ENCODE measurements at regions not wholly inside any gene's neighbourhood (a gene's known extent, or its start where the extent isn't known, plus 50 kb on each side); places are given as distances from the start of the nearest gene placed in this dataset.

- no peaks in the 10 kb centered on the region for H3K9me2 ChIP-seq (replicated peaks; ENCODE audit: control insufficient read depth, low read length)
- H3F3A ChIP-seq (ENCODE audit: control insufficient read depth, insufficient read depth) = no peaks in the 10 kb centered on the region
- H3K4me1 ChIP-seq (ENCODE audit: control insufficient read depth, low read length) = no peaks in the 10 kb centered on the region
- no peaks in the 10 kb centered on the region for H3K36me3 ChIP-seq (ENCODE audit: control insufficient read depth, low read length)
- no peak overlapping the region for H3K27ac ChIP-seq (ENCODE audit: low read depth, low read length)
- no peaks in the 10 kb centered on the region for H4K20me1 ChIP-seq (ENCODE audit: control insufficient read depth, insufficient read depth, low read depth, low read length)
- TF ChIP-seq EZH2phosphoT487 (IDR thresholded peaks at IDR 0.05; ENCODE audit: borderline replicate concordance, low read length) (no peak), CTCF (IDR thresholded peaks at IDR 0.05; ENCODE audit: low read depth, low read length, poor library complexity, severe bottlenecking) (no peak)
- H3K27me3 ChIP-seq (ENCODE audit: control insufficient read depth, low read length) = no peaks in the 10 kb centered on the region
- H3K4me2 ChIP-seq (ENCODE audit: low read length) = no peak overlapping the region
- no peaks in the 10 kb centered on the region for H3K9me3 ChIP-seq (ENCODE audit: control insufficient read depth, insufficient read depth, low read length)
- H3K4me3 ChIP-seq (ENCODE audit: low read length) = no peak overlapping the region
- no peaks in the 10 kb centered on the region for H3K79me2 ChIP-seq (ENCODE audit: control insufficient read depth, low read length)
These were observed 255.8 kb downstream of the MFSD1 start for GRCh38 chr3:159057621-159058020.

- Histone ChIP-seq H3K4me3 (ENCODE audit: low read length) (no peak overlapping the region), H3K27ac (ENCODE audit: low read depth, low read length) (no peak overlapping the region), H3K9me2 (replicated peaks; ENCODE audit: control insufficient read depth, low read length) (no peaks in the 10 kb centered on the region), H3K79me2 (ENCODE audit: control insufficient read depth, low read length) (no peaks in the 10 kb centered on the region), H3K36me3 (ENCODE audit: control insufficient read depth, low read length) (no peaks in the 10 kb centered on the region), H3K27me3 (ENCODE audit: control insufficient read depth, low read length) (no peaks in the 10 kb centered on the region), H4K20me1 (ENCODE audit: control insufficient read depth, insufficient read depth, low read depth, low read length) (no peaks in the 10 kb centered on the region), H3K4me1 (ENCODE audit: control insufficient read depth, low read length) (no peaks in the 10 kb centered on the region), H3F3A (ENCODE audit: control insufficient read depth, insufficient read depth) (no peaks in the 10 kb centered on the region), H3K9me3 (ENCODE audit: control insufficient read depth, insufficient read depth, low read length) (no peaks in the 10 kb centered on the region), H3K4me2 (ENCODE audit: low read length) (no peak overlapping the region)
- no peak for TF ChIP-seq CTCF (IDR thresholded peaks at IDR 0.05; ENCODE audit: low read depth, low read length, poor library complexity, severe bottlenecking)
- no peak for TF ChIP-seq EZH2phosphoT487 (IDR thresholded peaks at IDR 0.05; ENCODE audit: borderline replicate concordance, low read length)
These were observed 257.0 kb downstream of the MFSD1 start for GRCh38 chr3:159058859-159059258.

- Histone ChIP-seq H3K4me2 (ENCODE audit: low read length) (no peak overlapping the region), H3K4me3 (ENCODE audit: low read length) (no peak overlapping the region), H3K9me2 (replicated peaks; ENCODE audit: control insufficient read depth, low read length) (no peaks in the 10 kb centered on the region), H3K79me2 (ENCODE audit: control insufficient read depth, low read length) (no peaks in the 10 kb centered on the region), H3K36me3 (ENCODE audit: control insufficient read depth, low read length) (no peaks in the 10 kb centered on the region), H4K20me1 (ENCODE audit: control insufficient read depth, insufficient read depth, low read depth, low read length) (no peaks in the 10 kb centered on the region), H3K27me3 (ENCODE audit: control insufficient read depth, low read length) (no peaks in the 10 kb centered on the region), H3K27ac (ENCODE audit: low read depth, low read length) (no peak overlapping the region), H3F3A (ENCODE audit: control insufficient read depth, insufficient read depth) (no peaks in the 10 kb centered on the region), H3K4me1 (ENCODE audit: control insufficient read depth, low read length) (no peaks in the 10 kb centered on the region), H3K9me3 (ENCODE audit: control insufficient read depth, insufficient read depth, low read length) (no peaks in the 10 kb centered on the region)
- no peak for TF ChIP-seq EZH2phosphoT487 (IDR thresholded peaks at IDR 0.05; ENCODE audit: borderline replicate concordance, low read length)
- TF ChIP-seq CTCF (IDR thresholded peaks at IDR 0.05; ENCODE audit: low read depth, low read length, poor library complexity, severe bottlenecking) = no peak
These were observed 257.5 kb downstream of the MFSD1 start for GRCh38 chr3:159059395-159059794.

All from DOHH2 (cell line).